ENCODE measurements at regions not wholly inside any gene's neighbourhood (a gene's known extent, or its start where the extent isn't known, plus 50 kb on each side); places are given as distances from the start of the nearest gene placed in this dataset.

DNA sequence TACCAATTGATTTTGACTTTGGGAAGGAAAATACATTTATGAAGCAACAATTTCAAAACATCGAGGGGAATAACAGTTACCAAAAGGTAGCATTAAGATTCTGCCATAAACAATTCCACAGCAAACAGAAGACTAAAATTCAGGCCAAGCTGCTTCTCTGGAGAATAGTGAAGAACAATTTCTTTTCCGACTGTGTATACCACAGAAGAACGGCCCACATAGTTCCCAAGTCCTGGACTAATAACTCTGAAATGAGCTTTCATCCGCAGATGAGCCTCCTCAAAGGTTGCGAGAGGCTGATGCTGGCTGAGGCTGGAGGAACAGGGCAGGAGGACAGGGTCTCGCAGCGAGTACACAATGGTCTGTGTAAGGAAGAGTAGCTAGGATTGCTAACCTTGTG lies 278.9 kb upstream of the TCF4 start:
- no peak overlapping the region for H3K4me3 Mint-ChIP-seq
- H3K27me3 Mint-ChIP-seq = no peaks in the 10 kb centered on the region
- H3K9me3 Mint-ChIP-seq = no peaks in the 10 kb centered on the region
- no peaks in the 10 kb centered on the region for H3K4me1 Mint-ChIP-seq
- ATAC-seq (replicated peaks) (no peak), DNase-seq (no peak)
- peaks cover 0 to 2% of the 10 kb centered on the region in 2 donors for H3K36me3 Mint-ChIP-seq
- H3K27ac Mint-ChIP-seq = no peak overlapping the region

DNA sequence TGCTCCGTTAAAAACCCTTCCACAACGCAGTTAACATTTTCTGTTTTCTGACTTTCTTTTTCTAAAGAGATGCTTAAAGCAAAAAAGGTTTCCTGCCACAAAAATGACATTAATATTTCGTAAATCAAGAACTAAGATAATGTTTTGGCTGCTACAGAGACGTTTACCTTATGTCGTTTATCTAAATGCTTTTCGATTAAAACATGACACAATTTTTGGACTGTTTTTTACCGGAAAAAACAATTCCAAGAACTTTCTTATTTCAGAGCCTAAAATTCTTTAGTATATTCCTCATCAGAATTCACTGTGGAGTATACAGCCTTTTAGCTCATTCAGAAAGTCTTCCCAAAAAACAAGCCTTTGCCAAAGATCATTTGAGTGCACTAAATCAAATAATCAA lies 278.0 kb upstream of the TCF4 start:
- Mint-ChIP-seq H3K27me3 (no peaks in the 10 kb centered on the region), H3K27ac (no peak overlapping the region), H3K36me3 (peaks cover 0 to 2% of the 10 kb centered on the region in 2 donors), H3K4me1 (no peaks in the 10 kb centered on the region), H3K9me3 (no peaks in the 10 kb centered on the region), H3K4me3 (no peak overlapping the region)
- no peak for DNase-seq
- ATAC-seq (replicated peaks) = no peak

DNA sequence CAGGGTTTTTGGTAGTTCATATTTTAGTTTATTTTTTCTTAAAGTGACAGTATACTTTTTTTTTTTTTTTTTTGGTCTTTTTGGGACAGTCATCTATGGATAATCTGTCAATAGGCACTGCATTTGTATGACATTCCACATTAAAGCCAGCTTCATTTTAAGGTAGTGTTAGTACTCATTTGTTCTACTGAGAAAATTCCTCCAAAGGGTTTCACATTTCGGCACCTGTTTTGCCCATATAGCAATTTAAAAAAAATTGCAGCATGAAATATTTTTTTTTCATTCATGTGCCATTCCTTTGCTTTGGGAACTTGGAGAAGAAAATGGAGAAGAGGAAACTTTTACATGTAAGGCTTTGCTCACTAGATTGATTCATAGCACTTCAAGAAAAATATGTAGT lies 276.3 kb upstream of the TCF4 start:
- Mint-ChIP-seq H3K27ac (no peak overlapping the region), H3K9me3 (no peaks in the 10 kb centered on the region), H3K4me1 (no peaks in the 10 kb centered on the region), H3K36me3 (peaks cover 0 to 2% of the 10 kb centered on the region in 2 donors), H3K27me3 (peaks cover 4 to 10% of the 10 kb centered on the region in 2 donors), H3K4me3 (no peak overlapping the region)
- ATAC-seq (replicated peaks) (no peak), DNase-seq (no peak)

DNA sequence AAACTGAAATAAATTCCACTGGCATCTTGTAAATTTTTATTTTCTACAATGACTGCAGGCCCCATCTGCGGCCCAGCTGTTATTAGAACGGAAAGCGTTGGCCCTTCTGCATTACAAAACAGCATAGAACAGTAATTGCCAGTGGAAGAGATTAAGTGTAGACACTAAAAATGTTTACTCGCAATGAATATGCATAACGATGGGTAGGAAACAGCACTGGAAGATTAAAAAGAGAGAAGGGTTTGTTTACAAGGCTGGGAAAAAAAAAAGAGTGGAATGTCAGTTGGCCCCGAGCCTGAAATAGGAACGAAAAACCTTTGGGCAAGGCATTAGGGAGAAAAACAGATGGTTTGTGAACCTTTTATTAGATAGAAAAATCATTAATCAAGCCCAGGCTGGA lies 275.9 kb upstream of the TCF4 start:
- DNase-seq = no peak
- Mint-ChIP-seq H3K4me3 (no peak overlapping the region), H3K4me1 (no peaks in the 10 kb centered on the region), H3K9me3 (no peaks in the 10 kb centered on the region), H3K27ac (no peak overlapping the region), H3K27me3 (peaks cover 4 to 10% of the 10 kb centered on the region in 2 donors), H3K36me3 (peaks cover 0 to 2% of the 10 kb centered on the region in 2 donors)
- ATAC-seq (replicated peaks) = no peak

DNA sequence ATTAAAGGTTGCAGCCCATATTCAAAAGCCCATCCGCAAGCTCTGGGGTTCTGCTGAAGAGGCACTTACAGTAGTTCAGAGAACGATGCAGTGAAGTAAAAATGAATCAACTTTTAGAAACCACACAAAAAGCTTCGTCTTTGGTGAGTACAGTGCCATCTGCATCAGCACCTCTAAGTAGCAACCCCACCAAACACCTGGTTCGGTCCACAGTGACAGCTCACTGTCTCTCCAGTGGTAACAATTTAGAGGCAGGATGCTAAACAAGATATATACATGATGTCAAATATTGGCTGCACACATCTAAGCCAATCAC lies 275.4 kb upstream of the TCF4 start:
- Mint-ChIP-seq H3K27me3 (peaks cover 4 to 10% of the 10 kb centered on the region in 2 donors), H3K9me3 (no peaks in the 10 kb centered on the region), H3K4me1 (no peaks in the 10 kb centered on the region), H3K27ac (no peak overlapping the region), H3K4me3 (no peak overlapping the region), H3K36me3 (peaks cover 0 to 2% of the 10 kb centered on the region in 2 donors)
- no peak for DNase-seq
- ATAC-seq (replicated peaks) = no peak

DNA sequence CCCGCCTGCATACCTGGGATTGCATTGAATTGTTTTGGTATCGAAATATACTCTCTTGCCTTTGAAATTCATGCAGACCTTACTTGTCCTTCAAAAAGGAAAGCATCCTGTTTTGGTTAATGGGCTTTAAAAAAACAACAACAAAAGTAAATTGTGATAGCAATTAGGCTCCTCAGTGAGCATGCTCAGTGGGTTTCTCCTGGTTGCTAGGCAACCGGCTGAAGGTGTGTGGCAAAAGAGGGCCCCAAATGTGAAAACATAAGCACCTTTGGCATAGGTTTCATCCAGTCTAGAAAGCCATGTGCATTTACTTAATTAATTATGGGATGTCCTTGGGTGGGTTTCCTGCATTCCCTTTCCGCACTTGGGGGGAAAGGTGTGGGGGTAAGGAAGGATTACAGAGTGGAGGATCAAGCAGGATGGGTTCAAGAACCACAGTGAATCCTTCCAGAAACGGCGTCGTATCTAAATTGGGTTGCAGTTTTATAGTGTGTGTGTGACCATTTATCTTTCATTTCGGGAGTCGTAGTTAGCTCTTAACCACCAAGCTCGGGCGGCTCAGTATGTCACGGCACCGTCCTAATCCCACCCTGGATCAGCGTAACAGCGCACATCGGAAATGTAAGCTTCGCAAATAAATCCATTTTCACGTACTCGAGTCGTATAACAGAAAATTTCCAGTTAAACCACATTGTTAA lies 274.9 kb upstream of the TCF4 start:
- H3K27me3 Mint-ChIP-seq = peaks cover 4 to 10% of the 10 kb centered on the region in 2 donors
- ATAC-seq (replicated peaks) (no peak), DNase-seq (no peak)
- no peaks in the 10 kb centered on the region for H3K9me3 Mint-ChIP-seq
- no peak overlapping the region for H3K4me3 Mint-ChIP-seq
- H3K4me1 Mint-ChIP-seq = no peaks in the 10 kb centered on the region
- H3K36me3 Mint-ChIP-seq = peaks cover 0 to 2% of the 10 kb centered on the region in 2 donors
- H3K27ac Mint-ChIP-seq = no peak overlapping the region

DNA sequence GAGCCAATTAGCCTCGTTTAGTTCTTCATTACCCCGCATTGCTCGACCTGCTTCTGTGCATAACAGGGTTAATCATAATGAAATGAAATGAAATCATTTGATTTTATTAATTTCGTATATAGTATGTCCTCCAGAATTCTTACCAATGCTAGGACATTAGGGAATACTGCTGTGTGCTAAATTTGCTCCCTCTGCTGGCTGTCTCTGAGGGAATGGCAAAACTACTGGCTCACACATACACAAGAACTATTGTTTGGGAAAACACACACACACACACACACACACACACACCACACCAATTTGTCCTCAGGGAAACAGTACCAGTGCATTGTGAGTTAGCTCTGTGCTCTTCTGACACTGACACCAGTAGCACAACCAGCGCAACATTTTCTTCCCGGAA lies 273.3 kb upstream of the TCF4 start:
- no peak for ATAC-seq (replicated peaks)
- no peak overlapping the region for H3K4me3 Mint-ChIP-seq
- H3K27me3 Mint-ChIP-seq = peaks cover 4 to 10% of the 10 kb centered on the region in 2 donors
- H3K4me1 Mint-ChIP-seq = no peaks in the 10 kb centered on the region
- no peak for DNase-seq
- H3K36me3 Mint-ChIP-seq = peaks cover 0 to 2% of the 10 kb centered on the region in 2 donors
- H3K9me3 Mint-ChIP-seq = no peaks in the 10 kb centered on the region
- H3K27ac Mint-ChIP-seq = no peak overlapping the region

DNA sequence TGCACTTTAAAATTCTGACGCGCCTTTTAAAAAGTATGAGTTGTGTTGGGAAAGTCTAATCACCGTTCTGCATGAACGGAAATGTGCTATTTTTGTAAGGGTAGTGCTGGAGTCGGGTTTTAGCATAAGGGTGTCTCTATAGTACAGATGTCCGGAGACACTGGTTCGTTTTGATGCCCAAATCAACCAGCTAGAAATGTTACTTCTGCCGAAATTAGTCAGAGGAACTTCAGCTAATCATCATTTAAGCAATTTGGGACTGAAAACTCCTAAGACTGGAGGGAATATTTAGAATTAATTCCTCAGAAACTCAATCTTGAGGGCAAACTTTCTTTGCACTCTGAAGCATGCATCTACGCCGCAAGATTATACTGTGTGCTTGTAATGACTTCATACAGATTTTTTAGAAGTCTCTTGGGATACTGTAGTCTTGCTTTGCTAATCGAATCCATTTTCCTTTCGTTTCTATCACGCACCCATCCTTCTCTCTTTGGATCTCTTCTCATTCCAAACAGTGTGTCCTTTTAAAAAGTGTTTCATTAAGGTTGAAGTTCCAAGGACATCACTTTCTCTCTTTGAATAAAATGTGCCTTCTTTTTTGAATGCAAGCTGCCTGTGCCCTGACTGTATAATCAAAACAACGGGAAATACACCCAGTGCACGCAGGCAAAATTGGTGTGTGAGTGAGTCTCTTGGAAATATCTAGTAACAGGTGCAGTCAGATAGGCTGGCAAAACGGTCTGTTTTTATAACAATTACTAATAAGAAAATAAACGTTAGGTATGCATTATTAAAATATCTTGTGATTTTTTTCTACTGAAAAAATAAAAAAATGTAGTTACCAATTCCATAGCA lies 270.9 kb upstream of the TCF4 start:
- ATAC-seq (replicated peaks) (no peak), DNase-seq (no peak)
- no peak overlapping the region for H3K4me3 Mint-ChIP-seq
- peaks cover 0 to 2% of the 10 kb centered on the region in 2 donors for H3K36me3 Mint-ChIP-seq
- H3K27ac Mint-ChIP-seq = no peak overlapping the region
- H3K27me3 Mint-ChIP-seq = peaks cover 4 to 10% of the 10 kb centered on the region in 2 donors
- peaks cover 2 to 5% of the 10 kb centered on the region in 2 donors for H3K4me1 Mint-ChIP-seq
- H3K9me3 Mint-ChIP-seq = no peaks in the 10 kb centered on the region

DNA sequence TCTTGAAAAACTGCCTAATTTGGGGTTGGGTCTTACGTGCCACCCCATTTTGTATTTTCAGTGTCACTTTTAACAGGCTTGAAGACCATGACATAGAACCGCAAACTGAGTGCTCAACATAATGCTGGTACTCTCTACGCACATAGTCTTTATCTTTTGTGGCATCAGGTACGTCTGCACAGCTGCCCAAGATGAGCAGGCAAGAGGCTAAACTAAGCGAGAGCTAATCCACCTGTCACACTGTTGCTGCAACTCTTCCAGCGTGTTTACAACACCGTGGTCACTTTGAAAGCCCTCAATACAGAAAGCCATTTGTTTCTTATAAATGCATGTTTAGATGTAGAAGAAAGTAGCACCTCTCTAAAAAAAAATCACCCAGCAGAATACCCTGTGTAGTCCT lies 270.0 kb upstream of the TCF4 start:
- peaks cover 2 to 5% of the 10 kb centered on the region in 2 donors for H3K4me1 Mint-ChIP-seq
- no peak overlapping the region for H3K27ac Mint-ChIP-seq
- H3K36me3 Mint-ChIP-seq = peaks cover 0 to 2% of the 10 kb centered on the region in 2 donors
- no peaks in the 10 kb centered on the region for H3K9me3 Mint-ChIP-seq
- H3K27me3 Mint-ChIP-seq = peaks cover 4 to 10% of the 10 kb centered on the region in 2 donors
- DNase-seq (no peak), ATAC-seq (replicated peaks) (no peak)
- H3K4me3 Mint-ChIP-seq = no peak overlapping the region

DNA sequence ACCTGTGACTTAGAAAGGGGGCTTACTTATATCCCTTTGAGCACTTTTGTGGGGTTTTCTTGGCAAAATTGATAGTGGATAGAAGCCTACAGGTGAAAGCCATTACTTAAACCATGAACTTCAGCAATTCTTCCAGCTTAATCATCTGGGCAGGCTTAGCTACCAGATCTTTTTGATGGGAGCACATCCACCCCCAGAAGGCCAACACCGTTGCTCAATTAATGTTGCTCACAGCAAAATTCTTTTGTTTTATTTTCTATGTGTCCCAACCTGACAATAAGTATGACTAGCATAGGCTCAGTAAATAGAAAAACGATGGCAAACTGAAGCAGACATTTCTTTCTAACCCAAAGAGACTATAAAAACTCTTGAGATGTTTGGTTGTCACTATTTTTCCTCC lies 269.4 kb upstream of the TCF4 start:
- Mint-ChIP-seq H3K27me3 (peaks cover 4 to 10% of the 10 kb centered on the region in 2 donors), H3K4me3 (no peak overlapping the region), H3K4me1 (peaks cover 2 to 5% of the 10 kb centered on the region in 2 donors), H3K36me3 (peaks cover 0 to 2% of the 10 kb centered on the region in 2 donors), H3K9me3 (no peaks in the 10 kb centered on the region), H3K27ac (no peak overlapping the region)
- DNase-seq (no peak), ATAC-seq (replicated peaks) (no peak)

DNA sequence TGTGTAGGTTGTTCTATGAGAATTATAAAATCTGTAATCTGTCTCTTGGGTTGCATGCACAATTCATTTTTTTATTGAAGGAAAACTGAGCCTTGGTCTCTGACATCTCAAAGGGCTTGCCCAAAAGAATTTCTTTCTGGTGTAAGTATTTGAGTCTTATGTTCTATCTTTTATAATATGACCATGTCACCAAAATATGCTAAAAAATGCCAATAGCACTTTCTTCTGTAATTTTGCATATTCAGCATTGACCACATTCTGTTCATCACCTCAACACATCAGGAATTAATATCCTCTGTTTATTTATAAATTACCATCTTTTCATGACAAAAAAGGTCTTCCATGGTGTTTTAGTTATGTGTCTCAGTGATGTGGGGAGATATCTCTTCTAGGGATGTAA lies 268.7 kb upstream of the TCF4 start:
- no peaks in the 10 kb centered on the region for H3K9me3 Mint-ChIP-seq
- no peaks in the 10 kb centered on the region for H3K36me3 Mint-ChIP-seq
- H3K4me3 Mint-ChIP-seq = no peak overlapping the region
- H3K27me3 Mint-ChIP-seq = peaks cover 4 to 10% of the 10 kb centered on the region in 2 donors
- ATAC-seq (replicated peaks) (no peak), DNase-seq (no peak)
- no peak overlapping the region for H3K27ac Mint-ChIP-seq
- peaks cover 2 to 5% of the 10 kb centered on the region in 2 donors for H3K4me1 Mint-ChIP-seq

DNA sequence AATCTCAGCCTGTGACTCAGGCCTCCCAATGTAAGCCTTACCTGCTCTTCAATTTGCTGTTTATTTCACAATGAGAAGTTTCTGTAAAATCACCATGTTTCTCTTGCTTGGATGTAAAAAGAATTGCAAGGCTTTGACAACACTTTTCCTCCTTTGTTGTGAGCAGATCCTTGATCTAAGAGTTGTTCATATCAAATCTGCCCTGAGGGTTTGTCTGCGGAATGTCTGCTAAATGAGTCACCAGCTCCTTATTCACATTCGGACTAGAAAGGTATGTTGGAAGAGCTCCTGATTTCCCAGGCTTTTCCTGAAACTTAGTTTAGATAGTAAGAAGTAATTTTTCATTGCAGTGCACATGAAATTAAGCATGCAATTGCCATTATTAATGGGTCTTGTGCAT lies 268.2 kb upstream of the TCF4 start:
- ATAC-seq (replicated peaks) (no peak), DNase-seq (no peak)
- Mint-ChIP-seq H3K4me3 (no peak overlapping the region), H3K9me3 (no peaks in the 10 kb centered on the region), H3K4me1 (peaks cover 2 to 5% of the 10 kb centered on the region in 2 donors), H3K27me3 (peaks cover 4 to 10% of the 10 kb centered on the region in 2 donors), H3K36me3 (no peaks in the 10 kb centered on the region), H3K27ac (no peak overlapping the region)

DNA sequence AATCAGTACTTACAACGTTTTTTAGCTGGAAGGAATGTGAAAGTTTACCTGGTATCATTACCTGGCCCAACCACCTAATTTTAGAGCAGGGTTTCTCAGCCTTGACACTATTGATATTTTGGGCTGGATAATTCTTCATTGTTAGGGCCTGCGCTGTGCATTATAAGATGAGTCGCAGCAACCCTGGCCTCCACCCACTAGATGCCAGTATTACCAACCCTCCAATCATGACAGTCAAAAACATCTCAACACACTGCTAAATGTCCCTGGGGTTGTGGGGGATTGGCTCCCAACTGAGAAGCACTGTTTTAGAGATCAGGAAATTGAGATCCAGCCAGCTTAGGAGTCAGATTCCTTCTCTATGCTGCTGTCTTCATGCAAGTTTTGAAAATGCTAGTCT lies 265.3 kb upstream of the TCF4 start:
- ATAC-seq (replicated peaks) = no peak
- Mint-ChIP-seq H3K36me3 (no peaks in the 10 kb centered on the region), H3K9me3 (no peaks in the 10 kb centered on the region), H3K4me3 (no peak overlapping the region), H3K27ac (no peak overlapping the region), H3K4me1 (peaks cover 5% of the 10 kb centered on the region in 2 donors), H3K27me3 (no peaks in the 10 kb centered on the region)
- no peak for DNase-seq

DNA sequence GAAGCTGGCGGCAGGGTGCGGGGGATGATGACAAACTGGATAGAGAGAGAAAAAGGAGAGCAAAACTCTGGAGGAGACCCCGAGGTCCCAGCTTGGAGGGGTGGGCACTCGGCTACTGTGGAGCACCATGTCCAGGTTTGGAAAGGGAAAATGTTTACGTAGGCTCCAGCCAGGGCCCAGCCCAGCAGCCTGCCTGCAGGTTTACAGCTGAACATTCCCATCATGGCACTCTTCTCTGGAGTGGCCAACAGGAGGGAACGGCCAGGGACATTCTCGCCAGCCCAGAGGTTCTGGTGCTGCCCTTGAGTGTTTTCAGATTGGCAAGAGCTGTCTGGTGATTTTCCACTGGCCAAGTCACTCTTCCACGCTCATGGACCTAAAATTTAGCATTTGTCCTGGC lies 262.9 kb upstream of the TCF4 start:
- Mint-ChIP-seq H3K9me3 (no peaks in the 10 kb centered on the region), H3K36me3 (no peaks in the 10 kb centered on the region), H3K27ac (no peak overlapping the region), H3K27me3 (no peaks in the 10 kb centered on the region), H3K4me1 (peaks cover 5% of the 10 kb centered on the region in 2 donors), H3K4me3 (no peak overlapping the region)
- no peak for DNase-seq
- no peak for ATAC-seq (replicated peaks)

DNA sequence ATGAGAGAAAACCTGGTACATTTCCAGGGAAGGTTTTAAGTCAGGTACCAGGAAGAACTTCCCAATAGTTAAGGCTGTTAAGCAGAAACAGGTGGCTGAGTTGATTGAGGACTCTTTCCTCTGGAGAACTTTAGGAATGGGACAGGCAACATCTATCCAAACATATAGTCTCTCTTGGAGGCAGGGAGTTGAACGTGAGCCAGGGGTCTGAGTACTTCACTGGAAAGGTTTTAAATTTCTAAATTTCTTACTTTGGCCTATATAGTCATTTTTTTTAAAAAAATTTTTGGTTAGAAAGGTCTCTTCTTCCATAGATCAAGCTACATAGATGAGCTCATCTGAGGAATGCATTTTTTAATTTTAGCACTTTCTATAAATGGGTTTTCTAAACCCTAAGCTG lies 261.4 kb upstream of the TCF4 start:
- Mint-ChIP-seq H3K9me3 (no peaks in the 10 kb centered on the region), H3K27me3 (no peaks in the 10 kb centered on the region), H3K27ac (no peak overlapping the region), H3K4me1 (peaks cover 0 to 3% of the 10 kb centered on the region in 2 donors), H3K4me3 (no peak overlapping the region), H3K36me3 (no peaks in the 10 kb centered on the region)
- ATAC-seq (replicated peaks) (no peak), DNase-seq (no peak)

All from stimulated activated naive B cell treated with anti-CD40 and anti-IgM and Interleukin-4, amounts not matched to agents 10 μg/mL and 1 μg/mL and 100 μg/mL, for 72 hours (primary cell).